ENCODE measurements at regions not wholly inside any gene's neighbourhood (a gene's known extent, or its start where the extent isn't known, plus 50 kb on each side); places are given as distances from the start of the nearest gene placed in this dataset.
"Not testable (repeated sequence)": the region's sequence is repeated elsewhere in the genome, so short reads cannot be mapped to it uniquely, and the experiment has no call there.

DNA sequence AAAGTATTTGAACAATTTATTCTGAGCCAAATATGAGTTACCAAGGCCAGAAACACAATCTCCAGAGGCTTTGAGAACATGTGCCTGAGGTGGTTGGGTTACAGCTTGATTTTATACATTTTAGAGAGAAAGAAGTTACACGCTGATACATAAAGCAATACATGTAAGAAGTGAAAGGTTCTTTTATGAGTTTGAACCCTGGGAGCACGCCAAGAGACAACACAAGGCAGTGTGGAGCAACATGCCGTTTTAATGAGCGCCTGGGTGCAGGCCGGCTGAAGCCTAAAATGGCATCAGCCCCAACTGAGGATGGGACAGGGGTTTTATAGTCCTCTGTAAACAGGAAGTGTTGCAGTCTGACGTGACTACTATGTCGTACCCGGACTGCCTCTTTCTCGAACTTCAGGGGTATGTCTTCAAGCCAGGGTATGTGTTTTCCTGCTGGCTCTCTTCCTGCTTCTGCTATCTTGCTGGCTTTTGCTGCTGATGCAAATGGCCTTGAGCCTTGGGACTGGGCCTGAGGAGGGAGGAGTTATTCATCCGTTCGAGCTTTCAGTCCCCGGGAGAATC lies 193.7 kb downstream of the CYLC2 start:
- intact Hi-C loops (cut with micrococcal nuclease), result no loop called here
- no peaks in the 10 kb centered on the region for H3K4me1 Mint-ChIP-seq (ENCODE audit: low read depth)
- DNase-seq (ENCODE audit: low spot score), result no peak
- H3K27me3 Mint-ChIP-seq (ENCODE audit: insufficient read depth), result no peaks in the 10 kb centered on the region
- peaks cover 3% of the 10 kb centered on the region for H3K9me3 Mint-ChIP-seq
- no peak overlapping the region for H3K4me3 Mint-ChIP-seq
- H3K36me3 Mint-ChIP-seq (ENCODE audit: low read depth), result no peaks in the 10 kb centered on the region
- no peak overlapping the region for H3K27ac Mint-ChIP-seq

DNA sequence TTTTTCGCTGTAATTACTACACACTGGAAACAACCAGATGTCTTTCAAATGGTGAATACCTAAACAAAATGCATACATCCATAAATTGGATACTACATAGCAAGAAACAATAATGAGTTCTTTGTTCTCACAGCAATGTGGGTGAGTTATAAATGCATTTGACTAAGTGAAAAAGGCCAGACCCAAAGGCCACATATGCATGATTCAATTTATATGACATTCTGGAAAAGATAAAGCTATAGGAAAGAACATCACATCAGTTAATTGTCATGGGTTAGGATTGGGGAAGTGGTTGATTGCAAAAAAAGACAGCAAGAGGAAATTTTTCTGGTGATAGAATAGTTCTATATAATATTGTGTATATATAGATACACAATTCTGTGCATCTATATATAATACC lies 198.9 kb downstream of the CYLC2 start:
- Mint-ChIP-seq H3K4me1 (ENCODE audit: low read depth) (no peaks in the 10 kb centered on the region), H3K36me3 (ENCODE audit: low read depth) (no peaks in the 10 kb centered on the region), H3K27ac (no peak overlapping the region), H3K9me3 (no peaks in the 10 kb centered on the region), H3K4me3 (no peak overlapping the region), H3K27me3 (ENCODE audit: insufficient read depth) (no peaks in the 10 kb centered on the region)
- intact Hi-C loops (cut with micrococcal nuclease), result no loop called here
- no peak for DNase-seq (ENCODE audit: low spot score)

DNA sequence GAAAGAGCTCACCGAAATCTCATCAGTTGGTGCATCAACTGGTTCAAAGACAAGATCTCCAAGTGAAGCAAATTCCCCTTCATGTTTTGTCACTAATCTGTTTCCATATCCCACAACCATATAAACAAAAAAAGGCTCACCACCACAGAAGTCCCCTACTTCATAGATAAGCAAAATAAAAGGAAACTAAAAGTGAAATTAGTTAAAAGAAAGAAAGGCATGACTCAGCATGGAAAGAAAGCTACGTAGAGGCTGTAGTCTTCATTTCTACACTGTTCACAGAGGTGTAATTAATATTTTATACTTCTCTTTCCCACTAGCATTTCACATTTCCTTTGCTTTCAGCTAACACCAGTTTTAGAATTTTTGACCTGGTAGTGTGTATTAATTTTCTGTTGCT lies 208.0 kb downstream of the CYLC2 start:
- Mint-ChIP-seq H3K36me3 (ENCODE audit: low read depth) (no peaks in the 10 kb centered on the region), H3K9me3 (no peaks in the 10 kb centered on the region), H3K27ac (no peak overlapping the region), H3K27me3 (ENCODE audit: insufficient read depth) (no peaks in the 10 kb centered on the region), H3K4me1 (ENCODE audit: low read depth) (no peaks in the 10 kb centered on the region), H3K4me3 (no peak overlapping the region)
- intact Hi-C loops (cut with micrococcal nuclease), result no loop called here
- no peak for DNase-seq (ENCODE audit: low spot score)

- H3K4me1 Mint-ChIP-seq (ENCODE audit: low read depth); H3K36me3 Mint-ChIP-seq (ENCODE audit: low read depth); intact Hi-C loops (cut with micrococcal nuclease); DNase-seq (ENCODE audit: low spot score); H3K27ac Mint-ChIP-seq; H3K27me3 Mint-ChIP-seq (ENCODE audit: insufficient read depth); H3K4me3 Mint-ChIP-seq: not testable (repeated sequence)
- H3K9me3 Mint-ChIP-seq, result peaks cover 21% of the 10 kb centered on the region
Observed at GRCh38 chr9:103205881-103206585, 210.9 kb downstream of the CYLC2 start.

DNA sequence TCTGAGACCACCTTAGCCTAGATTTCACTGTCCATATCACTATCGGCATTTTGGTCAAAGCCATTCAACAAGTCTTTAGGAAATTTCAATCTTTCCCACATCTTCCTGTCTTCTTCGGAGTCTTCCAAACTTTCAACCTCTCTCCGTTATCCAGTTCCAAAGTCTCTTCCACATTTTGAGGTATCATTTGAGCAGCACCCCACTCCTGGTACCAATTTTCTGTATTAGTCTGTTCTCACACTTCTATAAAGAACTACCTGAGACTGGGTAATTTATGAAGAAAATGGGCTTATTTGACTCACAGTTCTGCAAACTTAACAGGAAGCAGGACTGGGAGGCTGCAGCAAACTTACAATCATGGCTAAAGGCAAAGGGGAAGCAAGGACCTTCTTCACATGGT lies 215.5 kb downstream of the CYLC2 start:
- Mint-ChIP-seq H3K27ac (no peak overlapping the region), H3K27me3 (ENCODE audit: insufficient read depth) (no peaks in the 10 kb centered on the region), H3K4me1 (ENCODE audit: low read depth) (no peaks in the 10 kb centered on the region), H3K4me3 (no peak overlapping the region), H3K9me3 (peaks cover 34% of the 10 kb centered on the region), H3K36me3 (ENCODE audit: low read depth) (no peaks in the 10 kb centered on the region)
- intact Hi-C loops (cut with micrococcal nuclease), result no loop called here
- DNase-seq (ENCODE audit: low spot score), result no peak

- Mint-ChIP-seq H3K27me3 (ENCODE audit: insufficient read depth) (no peaks in the 10 kb centered on the region), H3K4me3 (no peak overlapping the region), H3K9me3 (peaks cover 20% of the 10 kb centered on the region), H3K4me1 (ENCODE audit: low read depth) (no peaks in the 10 kb centered on the region), H3K27ac (no peak overlapping the region), H3K36me3 (ENCODE audit: low read depth) (no peaks in the 10 kb centered on the region)
- intact Hi-C loops (cut with micrococcal nuclease), result no loop called here
- DNase-seq (ENCODE audit: low spot score), result no peak
Observed at GRCh38 chr9:103215197-103215596, 220.1 kb downstream of the CYLC2 start.

DNA sequence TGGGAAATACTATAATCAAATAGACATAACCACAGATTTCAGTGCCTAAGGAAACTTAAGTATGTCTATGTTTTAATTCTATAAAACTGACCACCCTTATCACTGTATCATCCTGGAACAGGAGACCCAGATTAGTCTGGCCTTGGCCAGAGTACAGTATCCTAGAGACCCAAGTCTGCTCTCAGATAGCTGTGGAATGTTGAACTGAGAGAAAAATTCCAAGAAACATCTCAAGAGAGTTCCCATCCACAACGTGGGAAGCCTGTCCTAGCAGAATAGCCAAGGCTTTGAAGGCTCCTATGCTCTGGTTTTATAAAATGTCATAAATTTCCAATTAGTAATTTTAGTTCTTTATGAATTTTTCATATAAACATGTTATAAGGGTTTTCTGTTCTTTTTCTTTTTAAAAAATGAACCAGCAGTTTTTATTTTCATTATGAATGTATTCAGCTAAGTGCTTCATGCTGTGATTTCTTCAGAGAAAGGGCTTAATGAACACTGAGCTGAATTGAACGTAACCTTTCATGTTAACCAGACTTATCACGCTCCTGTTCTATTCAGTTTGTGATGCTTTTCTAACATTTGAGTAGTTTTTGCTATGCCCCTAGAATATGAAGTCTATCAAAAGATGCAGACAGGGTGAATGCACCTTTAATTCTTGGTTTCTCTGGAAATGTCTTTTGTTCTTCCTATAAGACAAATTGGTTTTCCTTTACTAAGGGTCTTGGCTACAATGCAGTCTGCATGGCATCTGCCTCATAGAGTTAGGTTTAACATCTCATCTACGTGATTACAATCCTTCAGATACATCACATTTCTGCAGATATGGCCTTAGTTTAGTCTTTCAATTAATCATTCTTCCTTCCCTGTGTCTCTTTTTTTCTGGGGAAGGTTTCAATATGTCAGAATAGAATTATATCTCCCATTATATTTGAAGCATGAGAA lies 230.8 kb downstream of the CYLC2 start:
- DNase-seq (ENCODE audit: low spot score), result no peak
- no peaks in the 10 kb centered on the region for H3K9me3 Mint-ChIP-seq
- H3K4me3 Mint-ChIP-seq, result no peak overlapping the region
- H3K4me1 Mint-ChIP-seq (ENCODE audit: low read depth), result no peaks in the 10 kb centered on the region
- H3K36me3 Mint-ChIP-seq (ENCODE audit: low read depth), result no peaks in the 10 kb centered on the region
- intact Hi-C loops (cut with micrococcal nuclease), result no loop called here
- H3K27ac Mint-ChIP-seq, result no peak overlapping the region
- H3K27me3 Mint-ChIP-seq (ENCODE audit: insufficient read depth), result no peaks in the 10 kb centered on the region

DNA sequence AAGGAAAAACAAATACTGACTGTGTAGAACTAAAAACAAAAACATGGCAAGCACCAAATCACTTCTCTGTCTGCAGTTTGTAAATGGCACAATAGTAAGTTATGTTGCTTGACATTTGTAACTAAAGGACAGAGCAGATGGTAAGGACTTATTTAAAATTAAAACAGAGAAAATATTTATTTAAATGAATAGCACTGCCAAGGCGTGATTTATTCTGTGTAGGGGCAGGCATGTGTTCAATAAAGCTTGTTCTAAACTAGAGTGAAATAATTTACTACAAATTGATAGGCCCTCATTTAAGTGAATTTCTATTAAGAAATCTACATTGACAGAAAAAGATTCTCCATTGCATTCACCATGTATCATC lies 231.5 kb downstream of the CYLC2 start:
- H3K4me3 Mint-ChIP-seq, result no peak overlapping the region
- H3K27ac Mint-ChIP-seq, result no peak overlapping the region
- H3K27me3 Mint-ChIP-seq (ENCODE audit: insufficient read depth), result no peaks in the 10 kb centered on the region
- no peaks in the 10 kb centered on the region for H3K4me1 Mint-ChIP-seq (ENCODE audit: low read depth)
- no peaks in the 10 kb centered on the region for H3K36me3 Mint-ChIP-seq (ENCODE audit: low read depth)
- no peak for DNase-seq (ENCODE audit: low spot score)
- H3K9me3 Mint-ChIP-seq, result no peaks in the 10 kb centered on the region
- intact Hi-C loops (cut with micrococcal nuclease), result no loop called here

- H3K27ac Mint-ChIP-seq; H3K4me3 Mint-ChIP-seq; DNase-seq (ENCODE audit: low spot score); H3K27me3 Mint-ChIP-seq (ENCODE audit: insufficient read depth); H3K4me1 Mint-ChIP-seq (ENCODE audit: low read depth); H3K36me3 Mint-ChIP-seq (ENCODE audit: low read depth); intact Hi-C loops (cut with micrococcal nuclease): not testable (repeated sequence)
- peaks cover 15% of the 10 kb centered on the region for H3K9me3 Mint-ChIP-seq
Observed at GRCh38 chr9:103237571-103238109, 242.5 kb downstream of the CYLC2 start.

- no peaks in the 10 kb centered on the region for H3K9me3 Mint-ChIP-seq
- DNase-seq (ENCODE audit: low spot score), result no peak
- H3K27ac Mint-ChIP-seq, result no peak overlapping the region
- H3K4me3 Mint-ChIP-seq, result no peak overlapping the region
- intact Hi-C loops (cut with micrococcal nuclease), result no loop called here
- H3K4me1 Mint-ChIP-seq (ENCODE audit: low read depth), result no peaks in the 10 kb centered on the region
- H3K27me3 Mint-ChIP-seq (ENCODE audit: insufficient read depth), result no peaks in the 10 kb centered on the region
- no peaks in the 10 kb centered on the region for H3K36me3 Mint-ChIP-seq (ENCODE audit: low read depth)
Observed at GRCh38 chr9:103242025-103242424, 246.9 kb downstream of the CYLC2 start.

GRCh38 chr9:103242486-103242885 lies 247.4 kb downstream of the CYLC2 start:
- Mint-ChIP-seq H3K4me3 (no peak overlapping the region), H3K9me3 (no peaks in the 10 kb centered on the region), H3K27ac (no peak overlapping the region), H3K27me3 (ENCODE audit: insufficient read depth) (no peaks in the 10 kb centered on the region), H3K36me3 (ENCODE audit: low read depth) (no peaks in the 10 kb centered on the region), H3K4me1 (ENCODE audit: low read depth) (no peaks in the 10 kb centered on the region)
- intact Hi-C loops (cut with micrococcal nuclease), result no loop called here
- no peak for DNase-seq (ENCODE audit: low spot score)

DNA sequence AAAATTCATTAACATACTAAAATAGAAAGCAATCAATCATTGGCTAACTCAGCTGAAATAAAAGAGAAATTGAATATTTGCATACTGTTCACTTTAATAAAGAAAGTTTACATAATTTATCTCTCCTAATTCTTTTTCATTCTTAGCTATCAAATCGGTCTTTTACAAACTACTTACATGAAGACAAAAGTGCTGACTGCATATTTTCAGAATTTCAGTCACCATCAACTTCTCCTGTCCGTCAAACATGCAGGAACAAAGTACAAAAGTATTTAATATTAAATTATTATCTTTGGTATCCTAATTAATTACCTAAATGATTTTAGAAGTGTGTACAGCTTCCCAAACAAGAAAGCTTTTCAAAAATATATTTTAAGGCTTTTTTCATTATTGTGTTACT lies 248.4 kb downstream of the CYLC2 start:
- no peak overlapping the region for H3K4me3 Mint-ChIP-seq
- no peaks in the 10 kb centered on the region for H3K4me1 Mint-ChIP-seq (ENCODE audit: low read depth)
- H3K9me3 Mint-ChIP-seq, result no peaks in the 10 kb centered on the region
- no peaks in the 10 kb centered on the region for H3K36me3 Mint-ChIP-seq (ENCODE audit: low read depth)
- H3K27ac Mint-ChIP-seq, result no peak overlapping the region
- H3K27me3 Mint-ChIP-seq (ENCODE audit: insufficient read depth), result no peaks in the 10 kb centered on the region
- no peak for DNase-seq (ENCODE audit: low spot score)
- intact Hi-C loops (cut with micrococcal nuclease), result no loop called here

DNA sequence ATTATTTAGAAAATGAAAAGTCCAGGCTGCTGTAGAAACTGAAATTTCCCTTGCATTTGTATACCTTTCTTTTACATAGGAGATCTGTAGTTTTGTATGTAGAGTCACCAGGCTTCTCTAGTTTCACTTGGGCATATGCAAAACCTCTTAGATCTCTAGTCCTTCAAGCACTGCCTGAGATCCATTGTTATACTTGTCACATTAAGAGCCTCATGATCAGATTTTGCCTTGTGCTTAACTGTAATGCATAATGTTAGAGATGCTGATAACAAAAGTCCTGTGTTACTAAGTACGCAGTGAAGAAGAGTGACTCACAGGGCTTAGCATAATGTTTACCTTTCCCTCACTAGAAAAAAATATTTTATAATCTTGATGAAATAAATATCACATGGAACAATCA lies 250.2 kb downstream of the CYLC2 start:
- no peaks in the 10 kb centered on the region for H3K36me3 Mint-ChIP-seq (ENCODE audit: low read depth)
- intact Hi-C loops (cut with micrococcal nuclease), result no loop called here
- no peak for DNase-seq (ENCODE audit: low spot score)
- H3K4me3 Mint-ChIP-seq, result no peak overlapping the region
- H3K27me3 Mint-ChIP-seq (ENCODE audit: insufficient read depth), result no peaks in the 10 kb centered on the region
- no peak overlapping the region for H3K27ac Mint-ChIP-seq
- no peaks in the 10 kb centered on the region for H3K9me3 Mint-ChIP-seq
- H3K4me1 Mint-ChIP-seq (ENCODE audit: low read depth), result no peaks in the 10 kb centered on the region

All from activated T-helper 1 cell treated with anti-CD3 and anti-CD28 coated beads, Interleukin-12 subunit alpha, Interleukin-12 subunit beta, Interleukin-2, Interleukin-4 antibody, amounts not matched to agents 30 ng/mL and 10 ng/mL and 1 ng/mL, durations not matched to agents 14 hours and 24 hours and 36 hours (primary cell).